H9 (cell line): ENCODE measurements at regions not wholly inside any gene's neighbourhood (a gene's known extent, or its start where the extent isn't known, plus 50 kb on each side); places are given as distances from the start of the nearest gene placed in this dataset.

ENCODE experiments used
- DNase-seq: peaks from one replicate; pipeline ENCODE4 v3.0.0-alpha.2; 2017
- H2AFZ ChIP-seq: one replicate; pipeline ENCODE4 v1.6.1; 2013; ENCODE audit warnings: mild to moderate bottlenecking, low read length, control low read depth, moderate library complexity
- H2AK5ac ChIP-seq: 2 replicates; pipeline ENCODE4 v1.6.1; 2013; ENCODE audit warnings: low read length, control low read depth, mixed read lengths; ENCODE audit not compliant: insufficient read length
- H2BK120ac ChIP-seq: one replicate; pipeline ENCODE4 v1.6.1; 2013; ENCODE audit warnings: low read depth, mild to moderate bottlenecking, low read length, control low read depth, inconsistent platforms; ENCODE audit not compliant: poor library complexity, severe bottlenecking
- H2BK12ac ChIP-seq: 2 replicates; pipeline ENCODE4 v1.6.1; 2013; ENCODE audit warnings: low read length, control low read depth, mixed read lengths, low read depth; ENCODE audit not compliant: insufficient read length
- H2BK15ac ChIP-seq: 2 replicates; pipeline ENCODE4 v1.6.1; 2013; ENCODE audit warnings: low read depth, low read length, control low read depth
- H2BK20ac ChIP-seq: one replicate; pipeline ENCODE4 v1.6.1; 2013; ENCODE audit warnings: low read depth, mild to moderate bottlenecking, low read length, control low read depth, inconsistent platforms; ENCODE audit not compliant: poor library complexity, severe bottlenecking
- H2BK5ac ChIP-seq: 2 replicates; pipeline ENCODE4 v1.6.1; 2013; ENCODE audit warnings: low read length, control low read depth, mixed read lengths; ENCODE audit not compliant: insufficient read length
- H3K14ac ChIP-seq: 2 replicates; pipeline ENCODE4 v1.6.1; 2013; ENCODE audit warnings: low read length, control low read depth; ENCODE audit not compliant: insufficient read depth
- H3K18ac ChIP-seq: 2 replicates; pipeline ENCODE4 v1.6.1; 2013; ENCODE audit warnings: low read depth, mild to moderate bottlenecking, mixed read lengths, low read length, control low read depth; ENCODE audit not compliant: insufficient read length
- H3K23ac ChIP-seq: 2 replicates; pipeline ENCODE4 v1.6.1; 2013; ENCODE audit warnings: low read length, control low read depth, mixed read lengths, low read depth; ENCODE audit not compliant: insufficient read length
- H3K23me2 ChIP-seq: 2 replicates; pipeline ENCODE4 v1.6.1; 2013; ENCODE audit warnings: low read depth, mild to moderate bottlenecking, mixed read lengths, low read length, control low read depth; ENCODE audit not compliant: insufficient read length, poor library complexity, severe bottlenecking
- H3K27ac ChIP-seq: 2 replicates; pipeline ENCODE4 v1.5.1; 2013; ENCODE audit warnings: low read length, control low read depth, mixed read lengths, low read depth; ENCODE audit not compliant: insufficient read length
- H3K27me3 ChIP-seq: 2 replicates; pipeline ENCODE4 v1.6.1; 2013; ENCODE audit warnings: low read length, control low read depth, inconsistent platforms; ENCODE audit not compliant: insufficient read depth
- H3K4ac ChIP-seq: 2 replicates; pipeline ENCODE4 v1.6.1; 2013; ENCODE audit warnings: low read depth, mild to moderate bottlenecking, control low read depth, inconsistent platforms, low read length, moderate library complexity
- H3K4me1 ChIP-seq: 2 replicates; pipeline ENCODE4 v1.6.1; 2013; ENCODE audit warnings: low read length, control low read depth, inconsistent platforms; ENCODE audit not compliant: insufficient read depth
- H3K4me2 ChIP-seq: 2 replicates; pipeline ENCODE4 v1.6.1; 2013; ENCODE audit warnings: low read length, control low read depth, mixed read lengths; ENCODE audit not compliant: insufficient read length, insufficient read depth
- H3K56ac ChIP-seq: 2 replicates; pipeline ENCODE4 v1.6.1; 2013; ENCODE audit warnings: low read depth, mild to moderate bottlenecking, mixed read lengths, low read length, control low read depth; ENCODE audit not compliant: insufficient read length
- H3K79me1 ChIP-seq: 2 replicates; pipeline ENCODE4 v1.6.1; 2013; ENCODE audit warnings: low read depth, mild to moderate bottlenecking, moderate library complexity, low read length, control low read depth, inconsistent platforms; ENCODE audit not compliant: insufficient read depth, poor library complexity, severe bottlenecking
- H3K79me2 ChIP-seq: 2 replicates; pipeline ENCODE4 v1.6.1; 2013; ENCODE audit warnings: low read length, control low read depth, inconsistent platforms; ENCODE audit not compliant: insufficient read depth
- H3K9ac ChIP-seq: 2 replicates; pipeline ENCODE4 v1.6.1; 2013; ENCODE audit warnings: low read length, control low read depth, mixed read lengths; ENCODE audit not compliant: insufficient read length; ENCODE audit errors: extremely low read depth
- H3K9me3 ChIP-seq: one replicate; pipeline ENCODE4 v1.6.1; 2013; ENCODE audit warnings: low read depth, low read length, inconsistent platforms; ENCODE audit not compliant: control insufficient read depth
- H3T11ph ChIP-seq: one replicate; pipeline ENCODE4 v1.6.1; 2013; ENCODE audit warnings: mild to moderate bottlenecking, low read length, control low read depth, inconsistent platforms
- H4K20me1 ChIP-seq: one replicate; pipeline ENCODE4 v1.6.1; 2013; ENCODE audit not compliant: control insufficient read depth, insufficient read length, insufficient read depth
- H4K5ac ChIP-seq: 2 replicates; pipeline ENCODE4 v1.6.1; 2013; ENCODE audit warnings: low read depth, mild to moderate bottlenecking, mixed read lengths, low read length, control low read depth; ENCODE audit not compliant: insufficient read length
- H4K8ac ChIP-seq: replicated peaks from 2 replicates; pipeline ENCODE4 v1.6.1; 2013; ENCODE audit warnings: low read length, control low read depth, mixed read lengths, low read depth; ENCODE audit not compliant: insufficient read length
- H4K91ac ChIP-seq: 2 replicates; pipeline ENCODE4 v1.6.1; 2013; ENCODE audit warnings: low read depth, mild to moderate bottlenecking, moderate library complexity, mixed read lengths, low read length, control low read depth; ENCODE audit not compliant: insufficient read length
- H3K27ac Mint-ChIP-seq, 3 experiments: 2 replicates in 2 of 3; 3 replicates in 1 of 3; pipeline ENCODE4 v1.8.0; 2020 to 2021; ENCODE audit warnings: mixed read lengths in 3 of 3, mild to moderate bottlenecking in 1 of 3, moderate library complexity in 1 of 3
- H3K27me3 Mint-ChIP-seq: 2 replicates; pipeline ENCODE4 v1.8.0; 2021; ENCODE audit warnings: low read depth, mild to moderate bottlenecking, moderate library complexity, mixed read lengths
- H3K36me3 Mint-ChIP-seq, 3 experiments: 2 replicates in 2 of 3; 3 replicates in 1 of 3; pipeline ENCODE4 v1.8.0; 2020 to 2021; ENCODE audit warnings: low read depth in 3 of 3, mixed read lengths in 3 of 3; ENCODE audit not compliant: insufficient read depth in 1 of 3
- H3K4me1 Mint-ChIP-seq, 2 experiments: 2 replicates each; pipeline ENCODE4 v1.8.0; 2020; ENCODE audit warnings: mixed read lengths in 2 of 2
- H3K4me3 Mint-ChIP-seq, 2 experiments: 2 replicates in 1 of 2; 3 replicates in 1 of 2; pipeline ENCODE4 v1.8.0; 2020 to 2021; ENCODE audit warnings: mild to moderate bottlenecking in 2 of 2, mixed read lengths in 2 of 2, moderate library complexity in 1 of 2
- H3K9me3 Mint-ChIP-seq, 2 experiments: 2 replicates in 1 of 2; 3 replicates in 1 of 2; pipeline ENCODE4 v1.8.0; 2020; ENCODE audit warnings: mild to moderate bottlenecking in 2 of 2, mixed read lengths in 2 of 2, moderate library complexity in 1 of 2
- WGBS: extraction: QIAGEN DNeasy Blood & Tissue Kit; methylation state at CpG from one replicate; pipeline ENCODE4 v1.1.7; 2013; ENCODE audit warnings: missing lambda C conversion rate, low lambda C conversion rate, mixed read lengths; ENCODE audit not compliant: insufficient read length; ENCODE audit errors: extremely low coverage; 5-methylcytosine and 5-hydroxymethylcytosine counted together
- TF ChIP-seq, protein P1 (sequence below): fragments of 200-600 bp; sonication (generic); conservative IDR thresholded peaks from 3 replicates; pipeline ENCODE4 v1.8.0; 2021; ENCODE audit warnings: antibody characterized with exemption, mild to moderate bottlenecking

DNA sequence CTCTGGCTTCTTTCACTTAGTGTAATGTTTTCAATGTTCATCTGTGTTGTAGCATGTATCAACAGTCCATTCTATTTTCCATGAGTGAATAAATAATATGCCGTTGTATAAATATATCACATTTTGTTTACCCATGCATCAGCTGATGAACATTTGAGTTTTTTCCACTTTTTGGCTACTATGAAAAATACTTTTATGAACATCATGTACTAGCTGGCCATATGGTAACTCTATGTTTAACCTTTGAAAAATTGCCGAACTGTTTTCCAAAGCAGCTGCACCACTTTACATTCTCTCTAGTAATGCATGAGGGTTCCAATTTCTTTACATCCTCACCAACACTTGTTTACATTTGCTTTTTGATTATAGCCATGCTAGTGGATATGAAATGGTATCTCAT is 59.8 kb upstream of the FAR1 start:
- Mint-ChIP-seq H3K36me3 (no peaks in the 10 kb centered on the region), H3K27ac (no peak overlapping the region), H3K4me1 (no peaks in the 10 kb centered on the region), H3K9me3 (no peaks in the 10 kb centered on the region; a peak in 2 of 5 replicates), H3K27me3 (peaks cover 2% of the 10 kb centered on the region; the same call in 1 of the 2 replicates), H3K4me3 (no peak overlapping the region)
- no peaks in the 10 kb centered on the region for H3K79me1 ChIP-seq
- H3K14ac ChIP-seq: no peak overlapping the region
- no peak overlapping the region for H2AK5ac ChIP-seq
- no peak overlapping the region for H4K5ac ChIP-seq
- no peak overlapping the region for H3K56ac ChIP-seq
- no peaks in the 10 kb centered on the region for H3K27me3 ChIP-seq
- H3K23ac ChIP-seq: no peak overlapping the region
- no peaks in the 10 kb centered on the region for H3K79me2 ChIP-seq
- H2BK20ac ChIP-seq: no peak overlapping the region
- H3K4me2 ChIP-seq: no peak overlapping the region
- no peak for DNase-seq
- H3K27ac ChIP-seq: no peak overlapping the region
- no CpG with 5 or more reads among the region's 2 CpGs for WGBS
- H3K9ac ChIP-seq: no peak overlapping the region
- H2BK120ac ChIP-seq: no peak overlapping the region
- H2BK5ac ChIP-seq: no peak overlapping the region
- H4K8ac ChIP-seq: no peak overlapping the region
- H3T11ph ChIP-seq: no peak overlapping the region
- no peaks in the 10 kb centered on the region for H3K9me3 ChIP-seq
- H3K23me2 ChIP-seq: no peaks in the 10 kb centered on the region
- no peak overlapping the region for H3K18ac ChIP-seq
- TF ChIP-seq, protein P1, sequence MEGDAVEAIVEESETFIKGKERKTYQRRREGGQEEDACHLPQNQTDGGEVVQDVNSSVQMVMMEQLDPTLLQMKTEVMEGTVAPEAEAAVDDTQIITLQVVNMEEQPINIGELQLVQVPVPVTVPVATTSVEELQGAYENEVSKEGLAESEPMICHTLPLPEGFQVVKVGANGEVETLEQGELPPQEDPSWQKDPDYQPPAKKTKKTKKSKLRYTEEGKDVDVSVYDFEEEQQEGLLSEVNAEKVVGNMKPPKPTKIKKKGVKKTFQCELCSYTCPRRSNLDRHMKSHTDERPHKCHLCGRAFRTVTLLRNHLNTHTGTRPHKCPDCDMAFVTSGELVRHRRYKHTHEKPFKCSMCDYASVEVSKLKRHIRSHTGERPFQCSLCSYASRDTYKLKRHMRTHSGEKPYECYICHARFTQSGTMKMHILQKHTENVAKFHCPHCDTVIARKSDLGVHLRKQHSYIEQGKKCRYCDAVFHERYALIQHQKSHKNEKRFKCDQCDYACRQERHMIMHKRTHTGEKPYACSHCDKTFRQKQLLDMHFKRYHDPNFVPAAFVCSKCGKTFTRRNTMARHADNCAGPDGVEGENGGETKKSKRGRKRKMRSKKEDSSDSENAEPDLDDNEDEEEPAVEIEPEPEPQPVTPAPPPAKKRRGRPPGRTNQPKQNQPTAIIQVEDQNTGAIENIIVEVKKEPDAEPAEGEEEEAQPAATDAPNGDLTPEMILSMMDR: no peak
- no peaks in the 10 kb centered on the region for H3K4me1 ChIP-seq
- H3K4ac ChIP-seq: no peak overlapping the region
- no peak overlapping the region for H4K91ac ChIP-seq
- H2BK15ac ChIP-seq: no peak overlapping the region
- no peak overlapping the region for H2AFZ ChIP-seq
- H4K20me1 ChIP-seq: no peaks in the 10 kb centered on the region
- H2BK12ac ChIP-seq: no peak overlapping the region
